Common myeloid progenitor, CD34-positive (primary cell): ENCODE measurements at regions not wholly inside any gene's neighbourhood (a gene's known extent, or its start where the extent isn't known, plus 50 kb on each side); places are given as distances from the start of the nearest gene placed in this dataset.

ENCODE experiments used
- CTCF ChIA-PET: fragments of 350-600 bp; sonication (Branson Sonifier 250); formaldehyde crosslinking; loops from one replicate; lab custom pipeline; 2021; ENCODE audit warnings: antibody characterized with exemption; lab: Charles Lee
- POLR2A ChIA-PET: fragments of 350-600 bp; sonication (Branson Sonifier 250); formaldehyde crosslinking; loops from one replicate; lab custom pipeline; 2021; ENCODE audit warnings: antibody characterized with exemption; lab: Charles Lee
- DNase-seq, 3 donors: peaks; one replicate each; pipeline versions ENCODE4 v3.0.0 to v3.0.0-alpha.2; 2013
- H3K27ac ChIP-seq, 2 experiments: 1 replicate in 1 of 2; 2 replicates in 1 of 2; pipeline ENCODE4 v1.7.0; 2013; ENCODE audit warnings: inconsistent platforms in 2 of 2, low read length in 2 of 2, mild to moderate bottlenecking in 2 of 2, low read depth in 1 of 2, moderate library complexity in 1 of 2; ENCODE audit not compliant: severe bottlenecking in 2 of 2, insufficient read depth in 1 of 2, poor library complexity in 1 of 2
- H3K27me3 ChIP-seq, 5 experiments: replicated peaks in 2 of 5; 1 replicate in 3 of 5; 2 replicates in 2 of 5; pipeline versions ENCODE4 v1.6.1 to v1.7.0; 2013; ENCODE audit warnings: low read length in 4 of 5, mild to moderate bottlenecking in 2 of 5, moderate library complexity in 2 of 5, inconsistent platforms in 1 of 5; ENCODE audit not compliant: insufficient read depth in 5 of 5, control insufficient read depth in 4 of 5
- H3K36me3 ChIP-seq, 4 experiments: 1 replicate in 2 of 4; 2 replicates in 2 of 4; pipeline versions ENCODE4 v1.6.1 to v1.7.0; 2013; ENCODE audit warnings: low read length in 3 of 4, control low read depth in 1 of 4, mild to moderate bottlenecking in 1 of 4; ENCODE audit not compliant: control insufficient read depth in 4 of 4, insufficient read depth in 4 of 4
- H3K4me1 ChIP-seq, 4 experiments: 1 replicate in 3 of 4; 2 replicates in 1 of 4; pipeline versions ENCODE4 v1.6.1 to v1.7.1; 2013; ENCODE audit warnings: low read length in 3 of 4, mild to moderate bottlenecking in 3 of 4, control low read depth in 1 of 4, inconsistent platforms in 1 of 4, moderate library complexity in 1 of 4; ENCODE audit not compliant: control insufficient read depth in 4 of 4, insufficient read depth in 4 of 4; ENCODE audit errors: control extremely low read depth in 1 of 4
- H3K4me3 ChIP-seq, 7 experiments: 1 replicate in 4 of 7; 2 replicates in 3 of 7; pipeline versions ENCODE4 v1.5.1 to v1.7.0; 2013; ENCODE audit warnings: mild to moderate bottlenecking in 7 of 7, low read length in 6 of 7, moderate library complexity in 6 of 7, inconsistent platforms in 2 of 7, low read depth in 2 of 7, control low read depth in 1 of 7; ENCODE audit not compliant: insufficient read depth in 4 of 7, control insufficient read depth in 1 of 7; ENCODE audit errors: extremely low read depth in 1 of 7
- H3K9me3 ChIP-seq, 5 experiments: 1 replicate in 4 of 5; 2 replicates in 1 of 5; pipeline versions ENCODE4 v1.6.1 to v1.7.1; 2013; ENCODE audit warnings: low read length in 4 of 5, mild to moderate bottlenecking in 2 of 5, inconsistent platforms in 1 of 5, low read depth in 1 of 5, moderate library complexity in 1 of 5; ENCODE audit not compliant: control insufficient read depth in 4 of 5, insufficient read depth in 2 of 5; ENCODE audit errors: control extremely low read depth in 1 of 5
- WGBS: methylation state at CpG from one replicate; pipeline ENCODE4 v1.1.5; 2013; ENCODE audit not compliant: insufficient coverage; 5-methylcytosine and 5-hydroxymethylcytosine counted together

DNA sequence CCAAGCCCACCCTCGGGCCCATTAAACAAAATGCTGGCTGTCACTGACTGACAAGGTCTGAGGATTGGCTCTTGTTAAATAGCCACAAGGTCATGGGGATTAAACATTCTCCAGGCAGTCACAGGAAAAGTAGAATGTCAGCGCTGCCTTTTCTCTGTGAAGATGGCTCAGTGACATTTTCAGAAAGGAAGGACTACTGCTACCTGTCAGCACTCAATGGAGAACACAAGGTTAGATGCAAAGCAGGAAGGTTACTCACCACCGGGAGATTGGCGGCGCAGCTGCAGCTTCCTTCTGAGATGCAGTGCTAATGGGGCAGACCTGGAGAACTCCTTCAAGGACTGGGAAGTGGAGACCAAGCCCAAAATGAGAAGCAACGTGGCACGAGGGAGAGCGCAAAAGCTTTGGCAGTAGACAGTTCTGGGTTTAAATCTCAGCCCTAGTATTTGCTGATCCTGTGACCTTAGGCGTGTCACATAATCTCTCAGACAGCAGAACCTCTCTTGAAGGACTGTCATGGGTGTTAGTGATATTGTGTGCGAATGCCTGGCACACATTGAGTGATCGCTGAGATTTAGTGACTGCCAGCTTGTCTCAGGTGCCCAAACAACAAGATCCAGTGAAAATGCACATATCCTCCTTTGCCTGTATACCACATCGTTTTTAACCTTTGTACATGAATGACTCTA lies 213.1 kb upstream of the BOD1L1 start:
- no peak overlapping the region for H3K27ac ChIP-seq
- H3K4me3 ChIP-seq = no peak overlapping the region
- no peaks in the 10 kb centered on the region for H3K4me1 ChIP-seq
- H3K27me3 ChIP-seq = no peaks in the 10 kb centered on the region
- POLR2A ChIA-PET = interaction anchor here (0.6 kb wide), 1 partner anchor 1748 kb away, joined by 3 read pairs; no protein-coding TSS in a partner anchor
- WGBS = 95% methylated on average over 11 of the region's 12 CpGs
- no peaks in the 10 kb centered on the region for H3K36me3 ChIP-seq
- CTCF ChIA-PET = no interaction called here
- no peak for DNase-seq
- H3K9me3 ChIP-seq = no peaks in the 10 kb centered on the region

GRCh38 chr4:13844740-13845139 lies 217.2 kb upstream of the BOD1L1 start:
- H3K9me3 ChIP-seq = peaks cover 0 to 3% (median 0%) of the 10 kb centered on the region in 5 experiments
- no peaks in the 10 kb centered on the region for H3K36me3 ChIP-seq
- WGBS = no CpG with 5 or more reads among the region's 1 CpG
- H3K4me1 ChIP-seq = peaks cover 0 to 5% (median 3%) of the 10 kb centered on the region in 4 experiments
- ChIA-PET POLR2A (no interaction called here), CTCF (interaction anchor here (1.1 kb wide), 1 partner anchor 15 kb away, joined by 3 read pairs; no protein-coding TSS in a partner anchor)
- H3K27ac ChIP-seq = no peak overlapping the region
- H3K4me3 ChIP-seq = no peak overlapping the region
- no peaks in the 10 kb centered on the region for H3K27me3 ChIP-seq
- DNase-seq = no peak

GRCh38 chr4:13849778-13850177 lies 222.3 kb upstream of the BOD1L1 start:
- WGBS = 94% methylated on average over 2 of the region's 2 CpGs
- H3K4me3 ChIP-seq = no peak overlapping the region
- H3K36me3 ChIP-seq = no peaks in the 10 kb centered on the region
- DNase-seq = peak; percentile 1 to 46 (median 36)
- CTCF ChIA-PET = no interaction called here
- peaks cover 0 to 15% (median 11%) of the 10 kb centered on the region in 4 experiments for H3K4me1 ChIP-seq
- no peaks in the 10 kb centered on the region for H3K27me3 ChIP-seq
- peaks cover 0 to 3% (median 0%) of the 10 kb centered on the region in 5 experiments for H3K9me3 ChIP-seq
- POLR2A ChIA-PET = no interaction called here
- no peak overlapping the region for H3K27ac ChIP-seq

DNA sequence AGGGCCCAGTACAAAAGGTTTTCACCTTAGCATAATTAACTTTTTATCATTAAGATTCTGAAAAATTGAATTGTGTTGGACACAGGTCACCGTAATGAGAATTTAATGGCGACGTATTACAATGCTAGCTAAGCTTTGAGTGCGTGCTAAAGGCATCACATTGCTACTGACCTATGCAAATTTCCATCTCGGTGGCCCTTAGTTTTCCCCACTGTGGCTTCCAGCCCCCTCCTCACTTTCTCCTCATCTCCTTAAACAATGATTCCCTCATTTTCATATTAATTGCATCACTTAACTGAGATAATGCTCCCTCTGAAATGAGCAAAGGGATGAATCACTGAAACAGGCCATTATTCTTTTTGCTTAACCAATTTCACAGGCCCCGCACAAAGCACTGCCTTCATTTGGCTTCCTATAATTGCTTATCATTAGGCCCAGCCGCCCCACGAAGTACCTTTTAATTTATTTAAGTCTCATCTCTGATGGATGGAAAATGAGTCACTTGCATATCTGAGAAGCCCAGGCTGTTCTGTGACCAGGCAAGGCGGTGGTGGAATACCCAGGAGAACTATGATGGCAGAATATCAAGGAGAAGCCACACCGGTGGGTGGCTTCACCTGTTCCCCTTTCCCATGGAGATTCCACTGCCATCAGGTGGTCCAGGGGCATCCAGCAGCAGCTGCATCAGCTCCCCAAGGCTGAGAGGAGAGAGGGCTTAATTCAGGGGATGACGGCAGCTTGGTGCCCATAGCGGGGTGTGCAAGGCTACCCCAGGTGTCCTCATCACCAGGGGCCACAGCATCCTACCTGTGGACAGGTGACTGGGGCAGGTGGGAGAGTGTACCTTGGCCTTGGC lies 223.8 kb upstream of the BOD1L1 start:
- H3K36me3 ChIP-seq = no peaks in the 10 kb centered on the region
- H3K27me3 ChIP-seq = no peaks in the 10 kb centered on the region
- CTCF ChIA-PET = no interaction called here
- WGBS = 96% methylated on average over 12 of the region's 12 CpGs
- H3K4me1 ChIP-seq = peaks cover 0 to 15% (median 11%) of the 10 kb centered on the region in 4 experiments
- peak in 2 of 3 donors; percentile 19 to 25 for DNase-seq
- H3K4me3 ChIP-seq = no peak overlapping the region
- POLR2A ChIA-PET = no interaction called here
- H3K9me3 ChIP-seq = peaks cover 0 to 3% (median 0%) of the 10 kb centered on the region in 5 experiments
- H3K27ac ChIP-seq = no peak overlapping the region

DNA sequence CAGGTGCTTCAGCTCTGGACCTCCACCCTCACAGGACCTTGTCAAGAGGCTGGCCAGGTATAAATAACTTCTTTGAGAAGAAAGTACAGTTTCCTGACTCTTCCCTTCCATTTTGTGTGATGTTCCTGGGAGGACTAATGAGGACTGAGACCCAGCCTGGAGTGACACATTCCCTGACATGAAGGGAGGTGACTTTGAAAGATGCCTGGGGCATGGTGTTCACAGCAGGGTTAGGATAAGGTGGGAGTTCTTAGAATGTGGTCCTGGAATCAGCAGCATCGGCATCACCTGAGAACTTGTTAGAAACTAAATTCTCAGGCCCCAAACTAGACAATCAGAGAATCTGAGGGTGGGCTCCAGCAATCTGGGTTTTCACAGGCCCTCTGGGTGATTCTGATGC lies 224.9 kb upstream of the BOD1L1 start:
- H3K27me3 ChIP-seq = no peaks in the 10 kb centered on the region
- no peak for DNase-seq
- H3K9me3 ChIP-seq = peaks cover 0 to 3% (median 0%) of the 10 kb centered on the region in 5 experiments
- H3K36me3 ChIP-seq = no peaks in the 10 kb centered on the region
- 100% methylated on average over 1 of the region's 1 CpG for WGBS
- POLR2A ChIA-PET = no interaction called here
- CTCF ChIA-PET = no interaction called here
- H3K27ac ChIP-seq = no peak overlapping the region
- H3K4me3 ChIP-seq = no peak overlapping the region
- H3K4me1 ChIP-seq = peaks cover 0 to 15% (median 11%) of the 10 kb centered on the region in 4 experiments

- CTCF ChIA-PET = interaction anchor here (1.1 to 6.7 kb wide), 2 partner anchors 26 to 201 kb away, joined by 3 to 45 read pairs; no protein-coding TSS in a partner anchor
- POLR2A ChIA-PET = no interaction called here
Observed at GRCh38 chr4:13856387-13856786, 228.9 kb upstream of the BOD1L1 start.

More at GRCh38 chr4:13856387-13856786, 228.9 kb upstream of the BOD1L1 start:
- no peaks in the 10 kb centered on the region for H3K36me3 ChIP-seq
- DNase-seq = no peak
- no peak overlapping the region for H3K4me3 ChIP-seq
- H3K4me1 ChIP-seq = peaks cover 0 to 2% (median 0%) of the 10 kb centered on the region in 4 experiments
- H3K27me3 ChIP-seq = no peaks in the 10 kb centered on the region
- H3K9me3 ChIP-seq = peaks cover 0 to 2% (median 0%) of the 10 kb centered on the region in 5 experiments
- no peak overlapping the region for H3K27ac ChIP-seq
- WGBS = 92% methylated on average over 2 of the region's 5 CpGs
